NCI-H1092 treated with DMSO at 0.1 percent for 48 hours (cell line): ENCODE measurements at regions not wholly inside any gene's neighbourhood (a gene's known extent, or its start where the extent isn't known, plus 50 kb on each side); places are given as distances from the start of the nearest gene placed in this dataset.
"Not testable (repeated sequence)": the region's sequence is repeated elsewhere in the genome, so short reads cannot be mapped to it uniquely, and the experiment has no call there.

Experiments
- DNase-seq: peaks from one replicate; lab custom pipeline; 2025; lab: John Stamatoyannopoulos, UW

DNA sequence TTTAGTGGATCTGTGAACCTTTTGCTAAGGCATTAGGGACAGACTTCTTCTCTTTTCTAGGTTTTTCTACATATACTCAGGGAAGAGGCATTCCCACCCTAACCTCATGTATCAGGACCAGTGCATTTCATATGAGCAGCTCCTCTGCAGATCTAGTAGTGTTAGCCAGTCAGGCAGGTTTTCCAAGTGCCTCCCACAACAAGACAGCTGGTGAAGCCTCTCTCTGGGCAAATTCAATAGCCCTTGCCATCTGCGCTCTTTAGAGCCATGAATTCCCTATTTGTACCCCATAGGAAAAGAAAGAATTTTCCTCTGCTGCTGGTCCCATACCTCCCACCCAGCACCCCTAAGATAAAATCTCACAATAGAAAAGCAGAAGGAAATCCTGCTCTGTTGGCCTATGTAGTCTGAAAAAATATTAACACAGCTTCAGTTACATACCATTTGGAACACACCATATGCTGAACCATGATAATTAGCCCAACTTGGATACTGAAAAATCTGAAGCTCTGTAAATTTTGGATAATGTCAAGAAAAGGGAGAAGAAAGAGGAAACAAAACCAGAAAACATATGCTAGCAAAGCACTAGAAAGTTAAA is 1354.6 kb upstream of the NRXN1 start:
- no peak for DNase-seq

DNA sequence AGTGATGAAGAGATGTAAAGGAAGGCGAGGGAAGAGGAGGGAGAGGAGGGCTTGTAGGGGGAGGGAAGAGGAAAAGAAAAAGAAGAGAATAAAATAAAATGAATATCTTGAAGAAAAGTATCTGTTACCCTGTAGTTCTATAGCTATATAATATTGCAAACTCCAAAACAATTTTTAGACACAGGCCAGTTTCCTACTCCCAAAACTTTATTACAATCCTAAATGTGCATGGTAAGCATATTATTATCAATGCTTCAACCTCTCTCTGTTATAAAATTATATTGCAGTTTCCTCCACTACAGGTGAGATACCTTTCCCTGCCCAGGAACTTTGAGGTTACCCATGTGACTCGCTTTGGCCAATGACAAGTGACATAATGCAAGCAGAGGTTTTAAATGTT is 1351.6 kb upstream of the NRXN1 start:
- DNase-seq, result no peak

DNA sequence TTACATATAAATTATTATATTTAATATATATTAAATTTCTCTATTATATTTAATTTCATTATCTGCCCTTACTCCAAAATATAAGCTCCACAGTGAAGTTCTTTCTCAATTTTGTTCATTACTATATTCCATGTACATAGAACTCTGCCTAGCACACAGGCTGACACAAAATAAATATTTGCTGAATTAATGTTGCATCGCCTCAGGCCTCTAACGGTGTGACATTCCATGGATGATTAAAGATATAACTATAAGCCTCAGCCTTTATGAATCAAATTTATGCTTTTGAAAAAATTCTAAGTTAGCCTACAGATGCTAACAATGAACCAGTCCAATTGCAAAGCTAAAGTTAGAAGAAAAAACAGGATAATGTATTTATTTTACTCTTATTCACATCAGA is 1337.2 kb upstream of the NRXN1 start:
- DNase-seq, result no peak

DNA sequence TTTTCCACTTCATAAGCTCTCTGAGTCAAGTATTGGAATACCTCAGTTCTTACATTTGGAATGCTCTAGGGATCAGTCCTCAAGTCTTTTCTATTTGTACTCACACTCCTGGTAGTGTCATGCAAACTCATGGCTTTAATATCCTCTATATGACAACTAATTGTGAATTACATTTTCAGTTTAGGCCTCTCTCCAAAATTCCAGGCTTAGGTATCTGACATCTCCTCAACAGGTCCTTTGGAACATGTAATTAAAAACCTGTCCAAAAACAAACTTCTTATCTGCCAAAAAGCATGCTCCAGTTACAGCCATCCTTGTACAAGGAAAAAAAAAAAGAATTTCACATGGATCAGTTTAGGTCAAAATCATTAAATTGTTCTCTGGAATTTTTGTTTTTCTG is 1336.2 kb upstream of the NRXN1 start:
- no peak for DNase-seq

DNA sequence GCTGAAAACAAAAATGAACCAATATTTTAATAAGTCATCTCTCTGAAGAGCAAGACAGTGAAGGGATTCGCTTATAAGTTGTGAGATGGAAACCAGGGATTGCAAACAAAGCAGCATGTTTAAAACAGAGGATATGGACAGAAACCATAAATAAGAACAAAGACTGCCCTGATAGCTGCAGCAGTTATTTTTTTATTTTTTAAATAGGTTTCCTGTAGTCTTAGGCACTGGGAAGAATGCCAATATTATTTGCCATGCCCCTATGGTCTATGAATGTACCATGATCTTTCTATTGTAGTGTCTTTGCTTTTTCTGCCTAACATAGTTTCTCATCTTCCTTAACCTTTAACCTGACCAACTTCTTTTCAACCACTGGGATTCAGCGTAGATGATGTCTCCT is 1334.0 kb upstream of the NRXN1 start:
- DNase-seq, result no peak

DNA sequence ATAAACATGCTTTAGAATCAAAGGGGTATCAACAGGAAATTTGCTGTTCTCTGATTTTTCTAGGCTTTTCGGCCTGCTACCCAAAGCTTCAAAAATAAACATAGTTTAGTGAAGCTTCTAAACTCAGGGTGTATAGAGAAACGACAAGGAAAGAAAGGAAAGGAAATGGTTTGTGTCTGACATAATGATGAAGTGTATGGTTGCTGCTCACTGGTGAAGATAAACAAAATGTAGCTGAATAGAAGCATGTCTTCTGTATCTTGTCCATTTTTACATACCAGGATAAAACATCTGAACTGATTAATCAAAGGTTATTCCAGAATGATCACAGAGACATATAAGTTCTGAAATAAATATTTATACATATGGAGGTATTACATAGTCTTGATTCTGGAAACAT is 1324.6 kb upstream of the NRXN1 start:
- no peak for DNase-seq

DNA sequence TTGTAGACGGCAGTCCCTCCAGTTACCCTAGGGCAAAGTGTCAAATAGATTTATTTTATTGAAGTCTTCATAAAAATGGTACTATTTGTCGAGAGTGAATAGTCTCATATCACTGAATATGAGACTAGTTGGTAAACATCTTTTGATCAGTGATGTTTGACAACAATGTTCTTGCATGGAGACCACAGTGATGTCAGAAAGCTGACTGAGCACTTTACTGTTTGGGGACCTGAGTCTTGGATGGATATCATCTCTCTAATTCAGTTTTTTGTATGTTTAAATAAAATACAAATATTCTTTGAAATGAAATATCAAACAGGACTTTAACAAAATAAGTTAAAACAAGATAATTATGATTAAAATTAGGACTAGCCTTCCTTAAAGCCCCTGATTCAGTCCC is 1315.4 kb upstream of the NRXN1 start:
- DNase-seq, result no peak

DNA sequence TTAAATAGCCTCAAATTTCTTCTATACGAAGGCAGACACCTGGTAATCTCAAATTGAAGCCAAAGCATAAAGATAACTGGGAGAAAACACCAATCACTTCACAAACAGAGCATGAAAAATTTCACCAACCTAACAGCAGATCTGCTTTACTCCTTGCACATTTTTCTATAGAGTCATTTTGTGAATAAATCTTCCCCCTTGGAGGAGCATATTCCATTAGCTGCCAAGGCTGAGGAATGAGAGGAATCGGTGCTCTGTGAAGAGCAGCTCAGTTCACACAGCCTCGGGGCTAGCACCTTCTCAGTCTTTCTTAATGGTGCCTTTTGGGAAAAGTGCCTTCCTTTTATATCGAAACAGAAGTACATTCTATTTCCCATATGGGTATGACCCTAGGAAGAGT is 1313.7 kb upstream of the NRXN1 start:
- DNase-seq, result no peak

DNA sequence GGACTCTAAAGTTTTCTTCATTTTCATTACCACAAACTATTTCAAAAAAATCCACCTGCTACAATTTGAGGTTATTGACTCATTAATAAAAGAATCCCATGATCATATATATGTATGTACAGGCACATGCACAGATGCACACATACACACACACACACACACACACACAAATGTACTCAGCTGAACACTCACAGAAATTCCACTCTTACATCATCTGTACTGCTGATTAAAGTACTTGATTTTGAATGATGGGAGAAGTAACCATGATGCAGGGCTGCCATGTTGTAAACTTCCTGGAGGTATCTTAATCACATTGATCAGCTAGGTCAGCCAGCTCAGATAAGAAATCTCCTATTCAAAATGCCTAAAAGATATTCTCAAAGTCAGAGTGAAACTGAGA is 1313.2 kb upstream of the NRXN1 start:
- no peak for DNase-seq

DNA sequence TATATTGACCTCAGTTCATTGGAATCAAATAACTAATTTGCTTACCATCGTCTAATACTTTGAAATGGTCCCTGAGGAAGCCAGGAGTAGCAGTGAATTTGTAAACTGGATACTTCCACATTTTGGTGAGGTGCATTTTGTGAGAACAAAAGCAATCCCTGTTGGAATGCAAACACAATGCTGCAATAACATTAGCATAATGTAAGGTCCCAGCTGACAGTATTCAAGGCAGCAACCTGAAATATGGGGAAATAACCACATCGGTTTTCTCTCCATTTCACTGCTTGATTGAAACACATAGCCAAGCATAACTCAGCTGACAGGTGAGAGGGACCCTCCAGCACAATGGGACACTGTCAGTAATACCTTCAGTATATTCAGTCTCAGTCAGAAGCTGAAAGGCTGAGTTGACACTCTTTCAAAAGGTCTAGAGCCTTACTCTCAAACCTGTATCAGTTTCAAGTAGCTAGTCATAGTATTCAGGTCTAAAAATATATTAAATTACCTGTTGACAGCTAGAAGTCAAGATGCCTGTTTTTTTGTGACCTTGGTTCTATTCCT is 1311.9 kb upstream of the NRXN1 start:
- DNase-seq, result no peak

DNA sequence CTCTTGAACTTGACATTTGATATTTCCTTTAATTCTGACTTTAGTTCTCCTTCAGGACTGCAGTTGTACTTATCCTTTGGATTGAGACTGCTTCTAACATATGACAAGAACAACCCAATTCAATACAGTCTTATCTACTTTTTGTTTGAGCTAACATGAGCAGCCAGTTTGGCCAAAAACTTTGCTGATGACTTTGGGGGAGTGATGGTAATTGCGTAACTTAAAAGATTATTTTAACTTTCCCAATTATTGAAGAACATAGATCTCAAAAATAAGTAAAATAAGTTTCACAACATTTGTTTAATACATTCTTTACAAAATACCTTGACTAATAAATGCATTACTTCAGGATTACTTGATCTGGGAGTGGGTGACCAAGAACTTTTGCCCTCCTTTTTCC is 1311.1 kb upstream of the NRXN1 start:
- no peak for DNase-seq

DNA sequence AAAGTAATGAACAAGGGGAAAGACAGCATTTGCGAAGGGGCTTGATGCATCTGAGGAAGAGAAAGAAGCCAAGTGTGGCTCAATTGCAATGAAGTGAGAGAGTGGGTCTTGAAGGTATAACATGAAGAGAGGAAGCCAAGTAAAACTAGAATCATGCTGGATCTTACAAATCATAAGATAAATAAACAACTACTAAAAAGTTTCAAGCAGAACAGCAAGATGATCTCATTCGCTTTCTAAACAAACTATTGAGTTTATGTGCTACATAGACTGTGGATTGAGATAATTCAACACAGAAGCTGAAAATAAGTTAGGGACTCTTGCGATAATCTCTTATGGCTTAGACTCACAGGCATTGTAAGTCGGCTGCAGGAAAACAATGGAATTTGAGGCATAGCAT is 1310.5 kb upstream of the NRXN1 start:
- DNase-seq, result no peak

DNA sequence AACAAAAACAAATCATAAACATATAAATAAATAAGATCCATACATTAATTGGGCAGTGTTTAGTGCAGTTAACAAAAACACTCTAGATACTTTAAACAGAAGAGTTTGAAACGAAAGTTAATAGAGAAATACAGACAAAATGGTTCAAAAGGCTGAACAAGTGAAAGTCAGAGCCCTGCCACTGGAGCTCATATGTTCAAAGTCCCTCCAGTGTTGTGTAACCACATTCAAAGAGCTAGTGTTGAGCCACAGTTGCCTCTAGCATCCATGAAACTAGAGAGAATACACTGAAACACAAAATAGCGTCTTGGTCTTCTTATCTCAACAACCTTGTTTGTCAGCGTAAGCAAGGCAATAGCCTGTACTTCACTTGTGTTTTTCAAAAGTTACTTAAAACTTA is 1309.8 kb upstream of the NRXN1 start:
- DNase-seq, result no peak

DNA sequence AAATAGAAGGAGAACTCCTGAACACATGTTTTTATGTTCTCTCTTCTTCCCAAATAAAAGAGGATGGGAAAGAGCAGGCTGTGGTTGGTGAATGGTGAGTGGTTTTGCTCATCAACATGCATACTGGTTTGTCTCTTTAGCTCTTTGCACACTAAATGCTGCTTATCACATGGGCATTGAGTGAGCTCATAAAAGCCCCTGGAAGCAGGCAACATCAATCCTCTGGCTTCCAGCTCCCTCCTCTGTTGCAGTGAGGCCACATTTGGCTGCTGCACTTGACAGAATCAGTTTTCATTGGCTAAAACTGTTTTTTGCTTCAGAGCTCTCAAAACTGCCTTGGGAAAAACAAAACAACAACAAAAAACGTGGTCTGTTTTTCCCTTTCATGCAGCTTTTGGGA is 1308.2 kb upstream of the NRXN1 start:
- DNase-seq, result no peak

DNA sequence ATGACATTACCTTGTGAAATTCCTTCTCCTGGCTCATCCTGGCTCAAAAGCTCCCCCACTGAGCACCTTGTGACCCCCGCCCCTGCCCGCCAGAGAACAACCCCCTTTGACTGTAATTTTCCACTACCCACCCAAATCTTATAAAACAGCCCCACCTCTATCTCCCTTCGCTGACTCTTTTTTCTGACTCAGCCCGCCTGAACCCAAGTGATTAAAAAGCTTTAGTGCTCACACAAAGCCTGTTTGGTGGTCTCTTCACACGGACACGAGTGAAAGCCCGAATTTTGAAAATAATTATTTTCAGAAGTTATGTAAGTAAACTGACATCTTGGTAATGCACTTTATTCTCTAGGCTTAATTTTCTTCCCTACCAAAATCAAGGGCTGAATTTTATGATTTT is 1305.9 kb upstream of the NRXN1 start:
- not testable (repeated sequence) for DNase-seq

DNA sequence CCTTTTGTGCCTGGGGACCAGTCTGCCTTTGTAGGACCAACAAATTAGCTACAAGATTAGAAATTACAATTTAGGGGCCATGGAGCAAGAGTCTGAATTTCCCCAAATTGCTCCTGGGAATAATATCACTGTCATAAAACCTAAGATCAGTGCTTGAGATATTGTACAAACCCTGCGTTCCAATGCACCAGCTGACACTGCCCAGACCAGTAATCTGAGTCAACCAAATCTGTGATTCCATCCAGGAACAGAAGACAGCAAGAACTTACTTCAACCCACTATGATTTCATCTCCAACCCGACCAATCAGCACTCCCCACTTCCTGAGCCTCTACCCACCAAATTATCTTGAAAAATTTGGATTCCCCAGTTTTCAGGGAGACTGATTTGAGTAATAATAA is 1305.0 kb upstream of the NRXN1 start:
- no peak for DNase-seq

DNA sequence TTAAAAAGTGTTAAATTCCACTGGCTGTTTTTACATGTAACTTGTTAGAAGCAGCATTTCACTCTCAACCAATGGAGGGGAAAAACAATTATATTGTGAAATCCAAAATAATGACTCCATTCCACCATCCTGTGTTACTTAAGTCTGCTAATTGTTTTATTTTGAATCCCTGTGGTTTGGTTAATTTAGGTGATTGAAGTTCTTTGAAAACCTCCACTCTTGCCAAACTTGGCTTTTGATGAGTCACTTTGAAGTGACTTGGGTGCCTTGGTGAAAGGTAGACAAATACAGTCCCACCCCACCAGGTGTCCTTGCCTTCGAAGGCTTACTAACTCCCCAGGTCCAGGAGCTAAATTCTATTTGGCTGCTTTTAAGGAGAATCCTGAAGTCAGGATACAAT is 1303.8 kb upstream of the NRXN1 start:
- DNase-seq, result no peak

DNA sequence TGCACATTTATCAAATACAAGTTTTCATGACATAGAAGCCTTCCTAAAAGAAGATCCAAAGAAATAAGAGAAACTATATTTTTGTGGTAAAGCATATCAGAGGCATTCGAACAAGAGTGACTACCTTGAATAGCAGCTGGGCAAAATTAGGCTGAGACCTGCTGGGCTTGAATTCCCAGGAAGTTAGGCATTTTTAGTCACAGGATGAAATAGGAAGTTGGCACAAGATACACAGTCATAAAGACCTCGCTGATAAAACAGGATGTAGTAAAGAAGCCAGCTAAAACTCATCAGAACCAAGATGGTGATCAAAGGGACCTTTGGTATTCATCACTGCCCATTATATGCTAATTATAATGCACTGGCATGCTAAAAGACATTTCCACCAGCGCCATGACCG is 1302.3 kb upstream of the NRXN1 start:
- DNase-seq, result no peak

DNA sequence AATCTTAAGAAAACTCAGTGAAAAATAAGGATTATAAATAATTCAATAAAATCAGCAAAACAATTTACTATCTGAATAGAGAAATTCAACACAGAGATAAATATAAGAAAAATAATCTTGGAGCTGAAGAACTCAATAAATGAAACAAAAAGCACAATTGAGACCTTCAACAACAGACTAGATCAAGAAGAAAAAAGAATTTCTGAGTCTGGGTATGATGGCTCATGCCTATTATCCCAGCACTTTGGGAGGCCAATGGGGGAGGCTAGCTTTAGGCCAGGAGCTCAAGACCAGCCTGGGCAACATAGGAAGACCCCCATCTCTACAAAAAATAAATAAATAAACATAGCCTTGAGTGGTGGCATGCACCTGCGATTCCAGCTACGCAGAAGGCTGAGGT is 1295.7 kb upstream of the NRXN1 start:
- no peak for DNase-seq

DNA sequence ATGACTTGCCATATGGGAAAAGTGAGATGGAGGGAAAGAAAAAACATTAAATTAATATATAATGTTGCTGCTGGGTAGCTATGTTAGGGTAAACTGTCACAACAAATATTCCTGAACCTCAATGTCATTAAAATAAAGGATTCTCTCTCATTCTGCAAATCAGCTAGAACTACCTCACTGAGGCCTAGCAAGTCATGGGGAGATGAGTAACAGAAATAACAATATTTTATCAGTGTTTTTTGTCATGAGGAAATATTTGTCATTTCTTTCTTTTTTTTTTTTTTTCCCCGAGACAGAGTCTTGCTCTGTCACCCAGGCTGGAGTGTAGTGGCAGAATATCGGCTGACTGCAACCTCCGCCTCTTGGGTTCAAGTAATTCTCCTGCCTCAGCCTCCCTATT is 1282.3 kb upstream of the NRXN1 start:
- no peak for DNase-seq

DNA sequence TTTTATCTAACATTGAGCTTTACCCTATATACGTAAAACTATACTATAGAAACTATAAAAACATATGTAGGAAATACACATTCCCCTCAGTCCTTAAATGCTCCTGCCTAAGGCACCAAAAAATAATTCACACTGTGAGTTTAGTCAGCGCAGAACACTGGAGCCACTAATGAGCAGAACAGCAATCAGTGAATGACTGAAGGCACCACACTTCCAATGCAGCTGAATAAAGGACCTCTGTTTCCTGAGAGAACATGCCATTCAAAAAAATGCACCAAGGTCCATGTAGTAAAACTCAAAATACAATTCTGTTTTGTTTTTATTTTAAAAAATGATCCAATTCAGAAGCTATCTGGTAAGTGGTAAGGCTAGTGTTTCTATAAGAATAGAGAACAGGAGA is 1280.6 kb upstream of the NRXN1 start:
- no peak for DNase-seq

DNA sequence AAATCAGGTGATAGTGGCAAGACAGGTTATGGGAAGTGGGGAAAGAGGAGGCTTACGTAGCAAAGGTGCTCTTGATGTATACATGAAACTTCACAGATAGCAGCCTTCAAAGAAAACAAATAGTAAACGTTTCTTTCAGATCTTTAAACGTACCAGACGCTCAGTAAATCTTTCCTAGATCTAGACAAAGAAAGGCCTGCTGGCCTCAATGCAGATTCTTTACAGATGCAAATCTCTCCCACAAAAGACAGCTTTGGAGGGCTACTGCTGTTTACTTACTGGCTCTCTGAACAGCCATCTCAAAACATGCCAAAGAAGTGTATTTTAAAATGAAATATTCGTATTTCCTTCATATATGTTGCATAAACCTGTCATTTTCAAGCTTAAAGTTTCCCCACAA is 1279.9 kb upstream of the NRXN1 start:
- no peak for DNase-seq

DNA sequence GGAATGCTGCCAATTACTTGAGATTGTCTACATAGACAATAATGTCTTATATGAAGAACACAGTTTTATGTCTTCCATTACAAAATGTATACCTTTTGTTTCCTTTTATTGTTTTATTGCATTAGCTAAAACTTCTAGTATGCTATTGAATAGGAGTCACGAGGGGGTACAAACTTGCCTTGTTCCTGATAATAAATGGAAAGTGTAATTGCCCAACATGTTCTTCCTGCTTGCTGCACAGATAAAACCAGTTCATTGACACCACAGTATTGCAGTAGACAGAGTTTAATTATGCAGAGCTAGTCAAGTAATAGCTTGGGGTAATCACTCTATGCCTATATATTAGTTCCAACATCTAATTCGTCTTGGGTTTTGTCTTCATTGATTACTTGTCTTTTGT is 1276.2 kb upstream of the NRXN1 start:
- no peak for DNase-seq

DNA sequence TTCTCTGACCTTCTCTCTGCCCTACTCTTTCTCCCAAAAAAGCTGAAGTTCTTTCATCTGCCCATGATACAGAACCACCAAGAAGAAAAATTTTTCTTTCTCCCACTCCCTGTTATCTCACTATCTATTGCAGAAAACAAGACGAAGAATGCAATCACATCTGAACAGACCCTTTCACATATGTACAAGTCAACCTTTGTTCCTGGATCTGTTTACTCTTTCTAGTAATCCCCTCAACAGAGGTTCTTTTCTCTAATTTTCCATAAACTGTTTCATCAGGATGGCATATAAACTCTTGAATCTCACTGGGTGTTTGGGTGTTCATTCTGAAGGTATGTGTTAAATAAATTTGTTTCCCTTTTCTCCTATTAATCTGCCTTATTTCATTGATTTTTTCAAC is 1262.7 kb upstream of the NRXN1 start:
- no peak for DNase-seq

DNA sequence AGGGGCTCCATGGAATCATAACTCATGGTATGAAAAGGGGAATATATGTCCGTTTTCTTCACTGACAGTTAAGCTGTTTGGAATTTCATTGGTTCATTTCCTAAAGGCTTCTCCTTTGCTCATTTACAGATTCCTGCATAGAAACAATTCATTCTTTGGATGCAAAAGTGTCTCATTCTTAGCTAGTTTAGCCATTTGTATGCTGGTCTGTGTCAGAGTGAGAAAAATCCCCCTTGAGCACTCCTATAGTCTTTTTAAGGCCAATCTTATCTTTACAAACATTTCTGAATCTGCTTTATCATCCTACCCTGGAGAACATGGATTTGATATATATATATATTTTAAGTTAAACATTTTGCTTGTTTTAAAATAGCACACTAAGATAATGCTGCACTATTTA is 1260.9 kb upstream of the NRXN1 start:
- no peak for DNase-seq
